ENCODE measurements at regions not wholly inside any gene's neighbourhood (a gene's known extent, or its start where the extent isn't known, plus 50 kb on each side); places are given as distances from the start of the nearest gene placed in this dataset.
"Not testable (repeated sequence)": the region's sequence is repeated elsewhere in the genome, so short reads cannot be mapped to it uniquely, and the experiment has no call there.

- no peak for DNase-seq
These were observed 304.8 kb downstream of the CPS1 start for GRCh38 chr2:210861038-210861665.

GRCh38 chr2:210862283-210863065 lies 306.1 kb downstream of the CPS1 start:
- DNase-seq = no peak

- no peak for DNase-seq
These were observed 306.9 kb downstream of the CPS1 start for GRCh38 chr2:210863283-210863682.

GRCh38 chr2:210871566-210871965 lies 315.2 kb downstream of the CPS1 start:
- not testable (repeated sequence) for DNase-seq

DNA sequence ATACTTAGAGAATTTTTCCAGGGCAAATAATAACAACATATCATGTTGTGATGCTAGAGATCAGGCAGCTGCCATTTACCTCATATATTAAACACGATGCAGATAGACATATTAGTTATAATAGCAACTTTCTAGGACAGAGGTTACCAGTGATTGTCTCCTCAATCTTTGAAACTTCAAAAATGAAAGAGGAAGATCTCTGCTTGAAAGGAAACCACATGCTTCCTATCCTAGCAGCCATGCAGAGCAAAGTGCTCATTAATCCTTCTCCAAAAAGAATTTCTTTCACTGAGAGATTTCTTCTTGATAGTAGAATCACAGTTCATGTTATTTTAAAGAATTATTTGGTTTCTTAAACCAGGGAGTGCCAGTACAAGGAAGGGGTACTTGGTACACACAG lies 317.2 kb downstream of the CPS1 start:
- DNase-seq = no peak

- DNase-seq = no peak
These were observed 327.8 kb downstream of the CPS1 start for GRCh38 chr2:210884227-210884626.

- DNase-seq = no peak
These were observed 331.6 kb downstream of the CPS1 start for GRCh38 chr2:210888035-210888434.

GRCh38 chr2:210895132-210895531 lies 338.7 kb downstream of the CPS1 start:
- no peak for DNase-seq

DNA sequence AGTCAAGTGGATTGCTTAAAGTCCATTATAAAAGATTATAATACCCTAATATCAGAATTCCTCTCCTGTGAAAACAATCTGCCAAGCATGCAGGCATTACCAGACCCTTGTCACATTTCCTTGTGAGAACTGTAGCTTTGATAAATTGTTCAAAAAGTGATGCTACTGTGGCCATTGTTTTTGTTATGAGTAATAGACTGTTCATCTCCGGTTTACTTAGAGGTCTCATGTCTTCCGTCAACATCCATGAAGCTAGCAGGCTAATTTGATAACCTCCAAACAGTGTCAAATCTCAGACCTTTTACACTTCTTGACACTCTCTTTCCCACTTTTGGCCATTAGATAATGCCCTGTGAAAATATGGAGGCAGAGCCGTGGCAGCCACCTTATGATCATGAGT lies 342.7 kb downstream of the CPS1 start:
- DNase-seq = no peak

GRCh38 chr2:210901326-210901725 lies 344.9 kb downstream of the CPS1 start:
- no peak for DNase-seq

- DNase-seq = no peak
These were observed 356.4 kb downstream of the CPS1 start for GRCh38 chr2:210912779-210913178.

DNA sequence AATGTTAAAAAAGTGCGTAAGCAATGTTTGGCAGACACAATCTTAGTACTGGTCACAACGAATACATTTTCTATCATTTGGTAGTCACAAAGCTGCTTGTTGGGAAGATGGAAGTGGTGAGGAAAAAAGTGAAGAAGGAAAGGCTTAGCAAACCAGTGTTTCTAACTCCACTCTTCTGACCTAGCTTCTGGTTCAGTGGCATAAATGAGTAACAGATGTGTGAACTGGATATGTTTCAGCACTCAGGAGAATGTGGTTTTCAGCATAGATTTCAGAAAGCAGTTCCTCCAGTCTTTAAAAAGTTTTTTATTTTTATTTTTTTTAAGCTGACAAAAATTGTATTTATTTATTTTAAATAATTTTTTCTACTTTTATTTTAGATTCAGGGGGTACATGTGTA lies 357.1 kb downstream of the CPS1 start:
- DNase-seq = no peak

GRCh38 chr2:210915912-210916311 lies 359.5 kb downstream of the CPS1 start:
- no peak for DNase-seq

DNA sequence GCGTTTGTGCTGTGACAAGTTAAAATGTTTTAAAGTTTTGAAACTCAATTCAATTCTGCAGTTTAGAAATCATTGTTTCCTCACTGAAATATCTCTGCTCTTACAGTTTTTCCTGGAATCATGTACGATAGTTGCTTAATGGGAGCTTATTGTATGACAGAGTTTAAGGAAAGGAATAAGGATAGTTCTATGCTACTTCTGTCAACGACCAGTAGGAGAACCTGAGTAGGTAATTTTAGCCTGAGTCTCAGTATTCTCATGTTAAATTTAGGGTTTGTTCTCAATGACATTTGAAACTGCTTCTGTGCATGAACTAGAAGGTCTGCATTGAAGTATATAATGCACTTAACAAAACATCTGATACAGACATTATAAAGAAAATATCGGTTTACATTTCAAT lies 361.1 kb downstream of the CPS1 start:
- DNase-seq = no peak

DNA sequence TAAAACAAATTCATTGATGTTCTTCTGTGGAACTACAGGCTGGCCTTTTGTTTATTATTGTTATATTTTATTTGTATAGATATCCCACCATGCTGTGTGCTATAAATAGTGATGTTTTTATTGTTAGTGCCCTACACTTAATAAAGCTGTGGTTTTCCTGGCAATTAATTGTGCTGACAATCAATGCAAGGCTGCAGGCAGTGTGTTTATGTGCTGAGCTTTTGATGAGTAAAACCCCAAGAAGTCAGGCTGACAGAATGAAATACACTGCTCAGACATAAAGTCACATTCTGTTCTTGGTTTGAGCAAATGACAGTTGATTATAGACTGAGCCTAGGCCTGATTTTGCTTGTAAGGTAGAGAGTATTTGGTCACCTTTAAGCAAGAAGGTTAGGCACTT lies 362.7 kb downstream of the CPS1 start:
- no peak for DNase-seq

- no peak for DNase-seq
These were observed 366.0 kb downstream of the CPS1 start for GRCh38 chr2:210922419-210922818.

- DNase-seq = no peak
These were observed 372.3 kb downstream of the CPS1 start for GRCh38 chr2:210928714-210929113.

GRCh38 chr2:210938228-210938627 lies 381.8 kb downstream of the CPS1 start:
- no peak for DNase-seq

- no peak for DNase-seq
These were observed 390.0 kb downstream of the CPS1 start for GRCh38 chr2:210946395-210946794.

DNA sequence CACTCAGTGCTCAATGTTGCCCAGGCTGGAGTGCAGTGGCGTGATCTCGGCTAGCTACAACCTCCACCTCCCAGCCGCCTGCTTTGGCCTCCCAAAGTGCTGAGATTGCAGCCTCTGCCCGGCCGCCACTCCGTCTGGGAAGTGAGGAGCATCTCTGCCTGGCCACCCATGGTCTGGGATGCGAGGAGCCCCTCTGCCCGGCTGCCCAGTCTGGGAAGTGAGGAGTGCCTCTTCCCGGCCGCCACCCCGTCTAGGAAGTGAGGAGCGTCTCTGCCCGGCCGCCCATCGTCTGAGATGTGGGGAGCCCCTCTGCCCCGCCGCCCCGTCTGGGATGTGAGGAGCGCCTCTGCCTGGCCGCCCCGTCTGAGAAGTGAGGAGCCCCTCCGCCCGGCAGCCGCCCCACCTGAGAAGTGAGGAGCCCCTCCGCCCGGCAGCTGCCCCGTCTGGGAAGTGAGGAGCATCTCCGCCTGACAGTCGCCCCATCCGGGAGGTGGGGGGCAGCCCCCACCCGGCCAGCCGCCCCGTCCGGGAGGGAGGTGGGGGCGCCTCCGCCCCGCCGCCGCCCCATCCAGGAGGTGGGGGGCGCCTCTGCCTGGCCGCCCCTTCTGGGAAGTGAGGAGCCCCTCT lies 394.1 kb downstream of the CPS1 start:
- DNase-seq = not testable (repeated sequence)

GRCh38 chr2:210954386-210954907 lies 398.0 kb downstream of the CPS1 start:
- DNase-seq = no peak

DNA sequence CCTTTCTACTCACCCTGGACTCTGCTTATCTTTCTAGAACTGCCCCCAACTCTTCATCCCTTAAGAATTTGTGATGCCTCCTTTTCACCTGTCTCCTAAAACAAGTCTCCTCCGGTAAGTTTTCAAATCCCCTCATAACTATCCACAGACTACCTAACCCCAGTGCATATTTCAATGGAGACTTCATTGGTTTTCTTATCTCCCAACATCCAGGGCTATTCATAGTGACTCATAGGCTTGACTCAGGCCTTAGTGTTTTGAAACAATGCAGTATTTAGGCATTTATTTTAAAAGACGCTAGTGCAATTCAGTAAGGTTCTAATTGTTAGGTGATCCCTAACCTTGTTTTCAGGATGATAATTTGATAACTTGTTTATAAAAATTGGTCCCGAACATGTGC lies 399.2 kb downstream of the CPS1 start:
- no peak for DNase-seq

DNA sequence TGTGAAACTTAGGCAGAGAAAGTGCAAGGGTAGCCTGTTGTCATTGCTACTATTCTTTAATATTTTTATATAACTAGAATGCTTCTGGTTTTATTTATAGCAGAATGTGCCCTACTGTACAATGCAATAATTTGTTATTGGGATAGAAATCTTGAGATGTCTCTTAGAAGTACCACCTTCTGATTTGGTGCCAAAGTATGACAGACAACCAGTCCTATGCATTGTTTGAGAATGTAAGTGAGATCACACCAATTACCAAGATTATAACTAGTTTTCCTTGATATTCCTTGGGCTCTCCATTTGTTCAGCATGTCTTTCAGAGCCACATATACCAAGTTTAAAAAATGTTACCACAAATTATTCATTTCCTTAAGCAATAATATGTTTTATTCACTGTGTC lies 399.7 kb downstream of the CPS1 start:
- no peak for DNase-seq

- no peak for DNase-seq
These were observed 404.9 kb downstream of the CPS1 start for GRCh38 chr2:210961249-210961648.

All from bone marrow (tissue), 2 donors.